GM23338 (cell line): ENCODE measurements at regions not wholly inside any gene's neighbourhood (a gene's known extent, or its start where the extent isn't known, plus 50 kb on each side); places are given as distances from the start of the nearest gene placed in this dataset.

ENCODE experiments used
- ATAC-seq: fragments of 200-7000 bp; cut with Tn5 transposase; 3 replicates; pipeline ENCODE4 v1.9.1; 2020
- DNase-seq: peaks from one replicate; pipeline ENCODE4 v3.0.0-alpha.2; 2015; ENCODE audit warnings: low spot score
- H2AFZ ChIP-seq: fragments of 200-600 bp; sonication (generic); 2 replicates; pipeline ENCODE4 v1.8.0; 2016; ENCODE audit warnings: antibody characterized with exemption, mild to moderate bottlenecking, moderate library complexity
- H3F3A ChIP-seq: fragments of 200-600 bp; sonication (generic); replicated peaks from 2 replicates; pipeline ENCODE4 v1.8.0; 2017; ENCODE audit warnings: antibody characterized with exemption, mixed run types, low read depth
- H3K27ac ChIP-seq: fragments of 200-600 bp; sonication (generic); 2 replicates; pipeline ENCODE4 v1.6.1; 2016; ENCODE audit warnings: low read depth
- H3K27me3 ChIP-seq: fragments of 200-600 bp; sonication (generic); 2 replicates; pipeline ENCODE4 v1.8.0; 2016; ENCODE audit warnings: mild to moderate bottlenecking, mixed run types, moderate library complexity; ENCODE audit not compliant: insufficient read depth
- H3K36me3 ChIP-seq: fragments of 200-600 bp; sonication (generic); 2 replicates; pipeline ENCODE4 v1.8.0; 2016; ENCODE audit warnings: mild to moderate bottlenecking; ENCODE audit not compliant: insufficient read depth
- H3K4me1 ChIP-seq: fragments of 200-600 bp; sonication (generic); 2 replicates; pipeline ENCODE4 v1.8.0; 2016; ENCODE audit warnings: mild to moderate bottlenecking, moderate library complexity; ENCODE audit not compliant: insufficient read depth
- H3K4me2 ChIP-seq: fragments of 200-600 bp; sonication (generic); 2 replicates; pipeline ENCODE4 v1.7.1; 2017; ENCODE audit warnings: mixed run types
- H3K4me3 ChIP-seq: fragments of 200-600 bp; sonication (generic); 2 replicates; pipeline ENCODE4 v1.6.1; 2016; ENCODE audit warnings: mixed run types
- H3K79me2 ChIP-seq: fragments of 200-600 bp; sonication (generic); replicated peaks from 2 replicates; pipeline ENCODE4 v1.8.0; 2017; ENCODE audit warnings: mild to moderate bottlenecking; ENCODE audit not compliant: insufficient read depth
- H3K9me2 ChIP-seq: fragments of 200-600 bp; sonication (generic); 2 replicates; pipeline ENCODE4 v1.8.0; 2017; ENCODE audit not compliant: insufficient read depth
- H4K20me1 ChIP-seq: fragments of 200-600 bp; sonication (generic); replicated peaks from 2 replicates; pipeline ENCODE4 v1.8.0; 2017; ENCODE audit warnings: mild to moderate bottlenecking; ENCODE audit not compliant: insufficient read depth
- H3K27ac Mint-ChIP-seq: 2 replicates; pipeline ENCODE4 v1.8.0; 2020; ENCODE audit warnings: inconsistent platforms, mild to moderate bottlenecking, moderate library complexity, mixed read lengths
- H3K27me3 Mint-ChIP-seq: 3 replicates; pipeline ENCODE4 v1.8.0; 2022; ENCODE audit warnings: low read depth, mild to moderate bottlenecking, moderate library complexity, mixed read lengths, inconsistent platforms; ENCODE audit not compliant: insufficient read depth, poor library complexity
- H3K36me3 Mint-ChIP-seq: 3 replicates; pipeline ENCODE4 v1.8.0; 2021; ENCODE audit warnings: low read depth, mild to moderate bottlenecking, inconsistent platforms, moderate library complexity, mixed read lengths
- H3K4me1 Mint-ChIP-seq: 3 replicates; pipeline ENCODE4 v1.8.0; 2020; ENCODE audit warnings: mild to moderate bottlenecking, inconsistent platforms, mixed read lengths
- H3K4me3 Mint-ChIP-seq: 3 replicates; pipeline ENCODE4 v1.8.0; 2021; ENCODE audit warnings: moderate library complexity, mild to moderate bottlenecking, inconsistent platforms, mixed read lengths
- H3K9me3 Mint-ChIP-seq: 3 replicates; pipeline ENCODE4 v1.8.0; 2020; ENCODE audit warnings: moderate library complexity, mild to moderate bottlenecking, inconsistent platforms, mixed read lengths
- CREB1 ChIP-seq: fragments of 250-450 bp; sonication (Bioruptor Pico); IDR thresholded peaks from 2 replicates; pipeline ENCODE4 v1.5.0; 2020; ENCODE audit warnings: low read depth, mild to moderate bottlenecking, moderate library complexity
- EZH2 ChIP-seq: fragments of 200-600 bp; sonication (generic); IDR thresholded peaks from one replicate; pipeline ENCODE4 v1.8.0; 2017; ENCODE audit warnings: antibody characterized with exemption, mild to moderate bottlenecking, low read depth; ENCODE audit not compliant: unreplicated experiment
- EZH2phosphoT487 ChIP-seq: fragments of 200-600 bp; sonication (generic); IDR thresholded peaks from one replicate; pipeline ENCODE4 v1.8.1; 2018; ENCODE audit warnings: antibody characterized with exemption; ENCODE audit not compliant: unreplicated experiment
- JUNB ChIP-seq: IDR thresholded peaks from one replicate; pipeline ENCODE4 v1.6.1; 2016; ENCODE audit warnings: antibody characterized with exemption; ENCODE audit not compliant: unreplicated experiment
- NANOG ChIP-seq: IDR thresholded peaks from 2 replicates; pipeline ENCODE4 v1.6.1; 2016; ENCODE audit warnings: antibody characterized with exemption, borderline replicate concordance
- POLR2AphosphoS5 ChIP-seq: IDR thresholded peaks from 2 replicates; pipeline ENCODE4 v1.6.1; 2016; ENCODE audit warnings: antibody characterized with exemption, low read depth
- STAT1 ChIP-seq: IDR thresholded peaks from one replicate; pipeline ENCODE4 v1.6.1; 2016; ENCODE audit warnings: antibody characterized with exemption; ENCODE audit not compliant: unreplicated experiment
- ZNF114 ChIP-seq: fragments of 250-450 bp; sonication (Bioruptor Pico); IDR thresholded peaks from 2 replicates; pipeline ENCODE4 v1.5.0; 2020; ENCODE audit warnings: mild to moderate bottlenecking, moderate library complexity
- ZNF331 ChIP-seq: fragments of 250-450 bp; sonication (Bioruptor Pico); IDR thresholded peaks from 2 replicates; pipeline ENCODE4 v1.5.0; 2020; ENCODE audit warnings: low read depth, mild to moderate bottlenecking, moderate library complexity
- TF ChIP-seq, protein P1 (sequence below): IDR thresholded peaks from one replicate; pipeline ENCODE4 v1.6.1; 2018; ENCODE audit warnings: antibody characterized with exemption; ENCODE audit not compliant: unreplicated experiment
- TF ChIP-seq, protein P2 (sequence below): IDR thresholded peaks from 2 replicates; pipeline ENCODE4 v1.6.1; 2016; ENCODE audit warnings: antibody characterized with exemption
- TF ChIP-seq, protein P3 (sequence below): fragments of 250-450 bp; sonication (Bioruptor Pico); IDR thresholded peaks from 2 replicates; pipeline ENCODE4 v1.5.0; 2020; ENCODE audit warnings: mild to moderate bottlenecking, moderate library complexity
- TF ChIP-seq, protein P4 (sequence below), 2 experiments: fragments of 200-600 bp in 1 of 2; sonication (generic) in 1 of 2; conservative IDR thresholded peaks; 2 replicates each; pipeline versions ENCODE4 v1.5.1 to v1.6.1; 2016 to 2017; ENCODE audit warnings: antibody characterized with exemption in 2 of 2, low read depth in 2 of 2, mild to moderate bottlenecking in 2 of 2, moderate library complexity in 1 of 2

- TF ChIP-seq, protein P1, sequence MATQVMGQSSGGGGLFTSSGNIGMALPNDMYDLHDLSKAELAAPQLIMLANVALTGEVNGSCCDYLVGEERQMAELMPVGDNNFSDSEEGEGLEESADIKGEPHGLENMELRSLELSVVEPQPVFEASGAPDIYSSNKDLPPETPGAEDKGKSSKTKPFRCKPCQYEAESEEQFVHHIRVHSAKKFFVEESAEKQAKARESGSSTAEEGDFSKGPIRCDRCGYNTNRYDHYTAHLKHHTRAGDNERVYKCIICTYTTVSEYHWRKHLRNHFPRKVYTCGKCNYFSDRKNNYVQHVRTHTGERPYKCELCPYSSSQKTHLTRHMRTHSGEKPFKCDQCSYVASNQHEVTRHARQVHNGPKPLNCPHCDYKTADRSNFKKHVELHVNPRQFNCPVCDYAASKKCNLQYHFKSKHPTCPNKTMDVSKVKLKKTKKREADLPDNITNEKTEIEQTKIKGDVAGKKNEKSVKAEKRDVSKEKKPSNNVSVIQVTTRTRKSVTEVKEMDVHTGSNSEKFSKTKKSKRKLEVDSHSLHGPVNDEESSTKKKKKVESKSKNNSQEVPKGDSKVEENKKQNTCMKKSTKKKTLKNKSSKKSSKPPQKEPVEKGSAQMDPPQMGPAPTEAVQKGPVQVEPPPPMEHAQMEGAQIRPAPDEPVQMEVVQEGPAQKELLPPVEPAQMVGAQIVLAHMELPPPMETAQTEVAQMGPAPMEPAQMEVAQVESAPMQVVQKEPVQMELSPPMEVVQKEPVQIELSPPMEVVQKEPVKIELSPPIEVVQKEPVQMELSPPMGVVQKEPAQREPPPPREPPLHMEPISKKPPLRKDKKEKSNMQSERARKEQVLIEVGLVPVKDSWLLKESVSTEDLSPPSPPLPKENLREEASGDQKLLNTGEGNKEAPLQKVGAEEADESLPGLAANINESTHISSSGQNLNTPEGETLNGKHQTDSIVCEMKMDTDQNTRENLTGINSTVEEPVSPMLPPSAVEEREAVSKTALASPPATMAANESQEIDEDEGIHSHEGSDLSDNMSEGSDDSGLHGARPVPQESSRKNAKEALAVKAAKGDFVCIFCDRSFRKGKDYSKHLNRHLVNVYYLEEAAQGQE: no peak
- TF ChIP-seq CREB1 (CRISPR knock-in tag) (no peak), EZH2 (no peak), POLR2AphosphoS5 (no peak), JUNB (no peak), ZNF331 (no peak), ZNF114 (CRISPR knock-in tag) (no peak), NANOG (no peak), EZH2phosphoT487 (no peak), STAT1 (no peak)
- TF ChIP-seq, protein P2, sequence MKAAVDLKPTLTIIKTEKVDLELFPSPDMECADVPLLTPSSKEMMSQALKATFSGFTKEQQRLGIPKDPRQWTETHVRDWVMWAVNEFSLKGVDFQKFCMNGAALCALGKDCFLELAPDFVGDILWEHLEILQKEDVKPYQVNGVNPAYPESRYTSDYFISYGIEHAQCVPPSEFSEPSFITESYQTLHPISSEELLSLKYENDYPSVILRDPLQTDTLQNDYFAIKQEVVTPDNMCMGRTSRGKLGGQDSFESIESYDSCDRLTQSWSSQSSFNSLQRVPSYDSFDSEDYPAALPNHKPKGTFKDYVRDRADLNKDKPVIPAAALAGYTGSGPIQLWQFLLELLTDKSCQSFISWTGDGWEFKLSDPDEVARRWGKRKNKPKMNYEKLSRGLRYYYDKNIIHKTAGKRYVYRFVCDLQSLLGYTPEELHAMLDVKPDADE: no peak
- TF ChIP-seq, protein P3, sequence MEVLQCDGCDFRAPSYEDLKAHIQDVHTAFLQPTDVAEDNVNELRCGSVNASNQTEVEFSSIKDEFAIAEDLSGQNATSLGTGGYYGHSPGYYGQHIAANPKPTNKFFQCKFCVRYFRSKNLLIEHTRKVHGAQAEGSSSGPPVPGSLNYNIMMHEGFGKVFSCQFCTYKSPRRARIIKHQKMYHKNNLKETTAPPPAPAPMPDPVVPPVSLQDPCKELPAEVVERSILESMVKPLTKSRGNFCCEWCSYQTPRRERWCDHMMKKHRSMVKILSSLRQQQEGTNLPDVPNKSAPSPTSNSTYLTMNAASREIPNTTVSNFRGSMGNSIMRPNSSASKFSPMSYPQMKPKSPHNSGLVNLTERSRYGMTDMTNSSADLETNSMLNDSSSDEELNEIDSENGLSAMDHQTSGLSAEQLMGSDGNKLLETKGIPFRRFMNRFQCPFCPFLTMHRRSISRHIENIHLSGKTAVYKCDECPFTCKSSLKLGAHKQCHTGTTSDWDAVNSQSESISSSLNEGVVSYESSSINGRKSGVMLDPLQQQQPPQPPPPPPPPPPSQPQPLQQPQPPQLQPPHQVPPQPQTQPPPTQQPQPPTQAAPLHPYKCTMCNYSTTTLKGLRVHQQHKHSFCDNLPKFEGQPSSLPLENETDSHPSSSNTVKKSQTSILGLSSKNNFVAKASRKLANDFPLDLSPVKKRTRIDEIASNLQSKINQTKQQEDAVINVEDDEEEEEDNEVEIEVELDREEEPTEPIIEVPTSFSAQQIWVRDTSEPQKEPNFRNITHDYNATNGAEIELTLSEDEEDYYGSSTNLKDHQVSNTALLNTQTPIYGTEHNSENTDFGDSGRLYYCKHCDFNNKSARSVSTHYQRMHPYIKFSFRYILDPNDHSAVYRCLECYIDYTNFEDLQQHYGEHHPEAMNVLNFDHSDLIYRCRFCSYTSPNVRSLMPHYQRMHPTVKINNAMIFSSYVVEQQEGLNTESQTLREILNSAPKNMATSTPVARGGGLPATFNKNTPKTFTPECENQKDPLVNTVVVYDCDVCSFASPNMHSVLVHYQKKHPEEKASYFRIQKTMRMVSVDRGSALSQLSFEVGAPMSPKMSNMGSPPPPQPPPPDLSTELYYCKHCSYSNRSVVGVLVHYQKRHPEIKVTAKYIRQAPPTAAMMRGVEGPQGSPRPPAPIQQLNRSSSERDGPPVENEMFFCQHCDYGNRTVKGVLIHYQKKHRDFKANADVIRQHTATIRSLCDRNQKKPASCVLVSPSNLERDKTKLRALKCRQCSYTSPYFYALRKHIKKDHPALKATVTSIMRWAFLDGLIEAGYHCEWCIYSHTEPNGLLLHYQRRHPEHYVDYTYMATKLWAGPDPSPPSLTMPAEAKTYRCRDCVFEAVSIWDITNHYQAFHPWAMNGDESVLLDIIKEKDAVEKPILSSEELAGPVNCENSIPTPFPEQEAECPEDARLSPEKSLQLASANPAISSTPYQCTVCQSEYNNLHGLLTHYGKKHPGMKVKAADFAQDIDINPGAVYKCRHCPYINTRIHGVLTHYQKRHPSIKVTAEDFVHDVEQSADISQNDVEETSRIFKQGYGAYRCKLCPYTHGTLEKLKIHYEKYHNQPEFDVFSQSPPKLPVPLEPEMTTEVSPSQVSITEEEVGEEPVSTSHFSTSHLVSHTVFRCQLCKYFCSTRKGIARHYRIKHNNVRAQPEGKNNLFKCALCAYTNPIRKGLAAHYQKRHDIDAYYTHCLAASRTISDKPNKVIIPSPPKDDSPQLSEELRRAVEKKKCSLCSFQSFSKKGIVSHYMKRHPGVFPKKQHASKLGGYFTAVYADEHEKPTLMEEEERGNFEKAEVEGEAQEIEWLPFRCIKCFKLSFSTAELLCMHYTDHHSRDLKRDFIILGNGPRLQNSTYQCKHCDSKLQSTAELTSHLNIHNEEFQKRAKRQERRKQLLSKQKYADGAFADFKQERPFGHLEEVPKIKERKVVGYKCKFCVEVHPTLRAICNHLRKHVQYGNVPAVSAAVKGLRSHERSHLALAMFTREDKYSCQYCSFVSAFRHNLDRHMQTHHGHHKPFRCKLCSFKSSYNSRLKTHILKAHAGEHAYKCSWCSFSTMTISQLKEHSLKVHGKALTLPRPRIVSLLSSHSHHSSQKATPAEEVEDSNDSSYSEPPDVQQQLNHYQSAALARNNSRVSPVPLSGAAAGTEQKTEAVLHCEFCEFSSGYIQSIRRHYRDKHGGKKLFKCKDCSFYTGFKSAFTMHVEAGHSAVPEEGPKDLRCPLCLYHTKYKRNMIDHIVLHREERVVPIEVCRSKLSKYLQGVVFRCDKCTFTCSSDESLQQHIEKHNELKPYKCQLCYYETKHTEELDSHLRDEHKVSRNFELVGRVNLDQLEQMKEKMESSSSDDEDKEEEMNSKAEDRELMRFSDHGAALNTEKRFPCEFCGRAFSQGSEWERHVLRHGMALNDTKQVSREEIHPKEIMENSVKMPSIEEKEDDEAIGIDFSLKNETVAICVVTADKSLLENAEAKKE: no peak
- TF ChIP-seq, protein P4, sequence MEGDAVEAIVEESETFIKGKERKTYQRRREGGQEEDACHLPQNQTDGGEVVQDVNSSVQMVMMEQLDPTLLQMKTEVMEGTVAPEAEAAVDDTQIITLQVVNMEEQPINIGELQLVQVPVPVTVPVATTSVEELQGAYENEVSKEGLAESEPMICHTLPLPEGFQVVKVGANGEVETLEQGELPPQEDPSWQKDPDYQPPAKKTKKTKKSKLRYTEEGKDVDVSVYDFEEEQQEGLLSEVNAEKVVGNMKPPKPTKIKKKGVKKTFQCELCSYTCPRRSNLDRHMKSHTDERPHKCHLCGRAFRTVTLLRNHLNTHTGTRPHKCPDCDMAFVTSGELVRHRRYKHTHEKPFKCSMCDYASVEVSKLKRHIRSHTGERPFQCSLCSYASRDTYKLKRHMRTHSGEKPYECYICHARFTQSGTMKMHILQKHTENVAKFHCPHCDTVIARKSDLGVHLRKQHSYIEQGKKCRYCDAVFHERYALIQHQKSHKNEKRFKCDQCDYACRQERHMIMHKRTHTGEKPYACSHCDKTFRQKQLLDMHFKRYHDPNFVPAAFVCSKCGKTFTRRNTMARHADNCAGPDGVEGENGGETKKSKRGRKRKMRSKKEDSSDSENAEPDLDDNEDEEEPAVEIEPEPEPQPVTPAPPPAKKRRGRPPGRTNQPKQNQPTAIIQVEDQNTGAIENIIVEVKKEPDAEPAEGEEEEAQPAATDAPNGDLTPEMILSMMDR (conservative IDR thresholded peaks at IDR 0.05; ENCODE audit: low read depth in 2 of 2): no peak
- Histone ChIP-seq H3K4me1 (no peaks in the 10 kb centered on the region), H3F3A (no peaks in the 10 kb centered on the region), H3K79me2 (no peaks in the 10 kb centered on the region), H3K4me2 (no peak overlapping the region), H3K4me3 (no peak overlapping the region), H3K36me3 (no peaks in the 10 kb centered on the region), H4K20me1 (no peaks in the 10 kb centered on the region), H2AFZ (no peak overlapping the region), H3K9me2 (peaks cover 6% of the 10 kb centered on the region; the same call in 1 of the 2 replicates), H3K27me3 (no peaks in the 10 kb centered on the region), H3K27ac (no peak overlapping the region)
- no peaks in the 10 kb centered on the region for H3K27me3 Mint-ChIP-seq
- DNase-seq: no peak
- no peak overlapping the region for H3K27ac Mint-ChIP-seq
- H3K9me3 Mint-ChIP-seq: peaks cover 30% of the 10 kb centered on the region
- no peaks in the 10 kb centered on the region for H3K4me1 Mint-ChIP-seq
- peaks cover 18% of the 10 kb centered on the region; the same call in 2 of the 3 replicates for H3K36me3 Mint-ChIP-seq
- ATAC-seq: no peak
- H3K4me3 Mint-ChIP-seq: no peak overlapping the region
These were observed 396.5 kb upstream of the LRRC7 start for GRCh38 chr1:69171248-69171647.
